ENCODE measurements at regions not wholly inside any gene's neighbourhood (a gene's known extent, or its start where the extent isn't known, plus 50 kb on each side); places are given as distances from the start of the nearest gene placed in this dataset.

- no peaks in the 10 kb centered on the region for H3K27me3 Mint-ChIP-seq (ENCODE audit: low read depth)
- H3K4me1 Mint-ChIP-seq (ENCODE audit: low read depth), result no peaks in the 10 kb centered on the region
- no peak overlapping the region for H3K27ac Mint-ChIP-seq
- CTCF ChIA-PET, result no interaction called here
- DNase-seq (no peak), ATAC-seq (no peak)
- no peaks in the 10 kb centered on the region for H3K36me3 Mint-ChIP-seq (ENCODE audit: low read depth)
- H3K4me3 Mint-ChIP-seq, result no peak overlapping the region
- peaks cover 6% of the 10 kb centered on the region for H3K9me3 Mint-ChIP-seq (ENCODE audit: insufficient read depth)
- POLR2A ChIA-PET, result interaction anchor here (0.6 kb wide), 1 partner anchor 9 kb away, joined by 3 read pairs; no protein-coding TSS in a partner anchor
Observed at GRCh38 chr13:107545946-107546502, 669.3 kb downstream of the LIG4 start.

GRCh38 chr13:107534548-107534947, 680.8 kb downstream of the LIG4 start:
- H3K27me3 Mint-ChIP-seq (ENCODE audit: low read depth), result no peaks in the 10 kb centered on the region
- no peaks in the 10 kb centered on the region for H3K4me1 Mint-ChIP-seq (ENCODE audit: low read depth)
- no peaks in the 10 kb centered on the region for H3K36me3 Mint-ChIP-seq (ENCODE audit: low read depth)
- ChIA-PET POLR2A (no interaction called here), CTCF (interaction anchor here (0.8 kb wide), 1 partner anchor 90 kb away, joined by 3 read pairs; no protein-coding TSS in a partner anchor)
- peaks cover 9% of the 10 kb centered on the region for H3K9me3 Mint-ChIP-seq (ENCODE audit: insufficient read depth)
- DNase-seq (no peak), ATAC-seq (no peak)
- H3K4me3 Mint-ChIP-seq, result no peak overlapping the region
- H3K27ac Mint-ChIP-seq, result no peak overlapping the region

GRCh38 chr13:107531816-107532215, 683.5 kb downstream of the LIG4 start:
- ATAC-seq, result no peak

DNA sequence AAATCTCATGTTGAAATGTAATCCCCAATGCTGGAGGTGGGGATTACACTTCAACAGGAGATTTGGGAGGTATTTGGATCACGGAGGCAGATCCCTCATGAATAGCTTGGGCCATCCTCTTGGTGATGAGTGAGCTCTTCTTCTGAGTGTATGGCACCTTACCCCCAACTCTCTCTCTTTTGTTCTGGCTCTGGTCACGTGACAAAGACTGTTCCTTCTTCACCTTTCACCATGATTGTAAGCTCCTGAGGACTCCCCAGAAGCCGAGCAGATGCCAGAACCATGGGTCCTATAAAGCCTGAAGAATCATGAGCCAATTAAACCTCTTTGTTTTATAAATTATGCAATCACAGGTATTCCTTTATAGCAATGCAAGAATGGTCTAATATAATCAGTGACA, 684.2 kb downstream of the LIG4 start:
- peaks cover 4% of the 10 kb centered on the region for H3K9me3 Mint-ChIP-seq (ENCODE audit: insufficient read depth)
- no peak overlapping the region for H3K4me3 Mint-ChIP-seq
- ATAC-seq (no peak), DNase-seq (no peak)
- CTCF ChIA-PET, result no interaction called here
- no peaks in the 10 kb centered on the region for H3K36me3 Mint-ChIP-seq (ENCODE audit: low read depth)
- POLR2A ChIA-PET, result no interaction called here
- H3K27me3 Mint-ChIP-seq (ENCODE audit: low read depth), result no peaks in the 10 kb centered on the region
- no peaks in the 10 kb centered on the region for H3K4me1 Mint-ChIP-seq (ENCODE audit: low read depth)
- no peak overlapping the region for H3K27ac Mint-ChIP-seq

More at GRCh38 chr13:107531816-107532215, 683.5 kb downstream of the LIG4 start:
- Mint-ChIP-seq H3K9me3 (ENCODE audit: insufficient read depth) (peaks cover 4% of the 10 kb centered on the region), H3K4me3 (no peak overlapping the region), H3K27ac (no peak overlapping the region), H3K4me1 (ENCODE audit: low read depth) (no peaks in the 10 kb centered on the region), H3K27me3 (ENCODE audit: low read depth) (no peaks in the 10 kb centered on the region), H3K36me3 (ENCODE audit: low read depth) (no peaks in the 10 kb centered on the region)
- CTCF ChIA-PET, result no interaction called here
- DNase-seq, result no peak
- POLR2A ChIA-PET, result no interaction called here

DNA sequence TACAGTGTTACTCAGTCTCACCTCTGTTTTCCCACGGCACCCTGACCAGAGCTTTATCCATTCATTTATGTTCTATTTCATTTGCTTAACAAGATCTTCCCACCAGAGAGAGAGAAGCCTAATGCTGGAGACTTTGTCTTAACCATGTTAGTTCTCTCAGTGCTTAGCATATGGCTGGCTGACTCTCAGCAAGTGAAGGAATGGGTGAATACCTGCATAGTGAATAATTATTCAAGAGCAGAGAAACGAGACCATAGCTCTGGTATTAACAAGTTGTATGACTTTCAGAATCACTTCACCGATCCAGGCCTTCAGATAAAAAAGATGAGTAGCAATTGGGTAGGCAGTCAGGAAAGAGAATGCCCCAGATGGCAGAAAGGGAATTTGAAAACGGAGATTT, 686.3 kb downstream of the LIG4 start:
- DNase-seq, result no peak
- H3K4me3 Mint-ChIP-seq, result no peak overlapping the region
- POLR2A ChIA-PET, result no interaction called here
- no peak overlapping the region for H3K27ac Mint-ChIP-seq
- H3K9me3 Mint-ChIP-seq (ENCODE audit: insufficient read depth), result no peaks in the 10 kb centered on the region
- no peak for ATAC-seq
- no peaks in the 10 kb centered on the region for H3K27me3 Mint-ChIP-seq (ENCODE audit: low read depth)
- H3K4me1 Mint-ChIP-seq (ENCODE audit: low read depth), result no peaks in the 10 kb centered on the region
- H3K36me3 Mint-ChIP-seq (ENCODE audit: low read depth), result no peaks in the 10 kb centered on the region
- CTCF ChIA-PET, result no interaction called here

DNA sequence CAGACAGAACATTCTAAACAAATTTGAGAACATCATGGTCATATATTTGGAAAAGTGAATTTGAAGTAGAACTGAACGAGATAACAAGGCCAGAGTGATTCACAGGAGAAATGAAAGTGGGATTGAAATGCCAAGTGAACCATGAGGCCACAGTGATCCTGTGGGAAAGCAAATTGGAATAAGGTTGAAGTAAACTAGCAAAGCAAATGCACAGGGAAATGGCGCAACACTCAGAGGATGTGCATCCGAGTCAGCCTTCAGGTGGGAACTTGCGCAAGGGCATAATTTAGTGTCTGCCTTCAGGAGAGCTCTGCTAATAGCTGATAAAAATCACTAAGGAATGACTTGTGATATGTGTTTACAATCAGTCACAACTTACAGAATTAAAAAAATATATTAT, 696.6 kb downstream of the LIG4 start:
- CTCF ChIA-PET, result no interaction called here
- DNase-seq, result no peak
- H3K27ac Mint-ChIP-seq, result no peak overlapping the region
- H3K9me3 Mint-ChIP-seq (ENCODE audit: insufficient read depth), result peaks cover 4% of the 10 kb centered on the region
- H3K4me3 Mint-ChIP-seq, result no peak overlapping the region
- H3K4me1 Mint-ChIP-seq (ENCODE audit: low read depth), result no peaks in the 10 kb centered on the region
- ATAC-seq, result no peak
- POLR2A ChIA-PET, result no interaction called here
- no peaks in the 10 kb centered on the region for H3K36me3 Mint-ChIP-seq (ENCODE audit: low read depth)
- no peaks in the 10 kb centered on the region for H3K27me3 Mint-ChIP-seq (ENCODE audit: low read depth)

DNA sequence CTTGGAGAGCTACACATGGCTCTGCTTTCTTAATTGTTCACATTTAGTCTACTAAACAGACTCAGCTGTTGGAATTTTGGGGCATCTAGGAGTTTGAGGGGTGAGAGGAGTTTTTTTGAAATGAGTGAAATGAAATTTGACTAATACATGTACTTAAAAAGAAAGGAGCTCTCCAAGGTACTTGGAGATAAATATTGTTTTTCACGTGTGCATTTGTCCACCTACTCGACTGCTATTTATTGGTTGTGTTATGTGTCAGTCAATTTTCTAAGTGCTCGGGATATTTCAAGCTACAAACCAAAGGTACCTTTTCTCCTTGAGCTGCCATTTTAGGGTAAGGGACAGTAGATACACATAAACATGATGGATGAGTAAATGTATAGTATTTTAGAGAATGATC, 697.0 kb downstream of the LIG4 start:
- CTCF ChIA-PET, result no interaction called here
- no peak for ATAC-seq
- Mint-ChIP-seq H3K4me1 (ENCODE audit: low read depth) (no peaks in the 10 kb centered on the region), H3K4me3 (no peak overlapping the region), H3K9me3 (ENCODE audit: insufficient read depth) (peaks cover 4% of the 10 kb centered on the region), H3K27me3 (ENCODE audit: low read depth) (no peaks in the 10 kb centered on the region), H3K27ac (no peak overlapping the region), H3K36me3 (ENCODE audit: low read depth) (no peaks in the 10 kb centered on the region)
- no peak for DNase-seq
- POLR2A ChIA-PET, result no interaction called here

DNA sequence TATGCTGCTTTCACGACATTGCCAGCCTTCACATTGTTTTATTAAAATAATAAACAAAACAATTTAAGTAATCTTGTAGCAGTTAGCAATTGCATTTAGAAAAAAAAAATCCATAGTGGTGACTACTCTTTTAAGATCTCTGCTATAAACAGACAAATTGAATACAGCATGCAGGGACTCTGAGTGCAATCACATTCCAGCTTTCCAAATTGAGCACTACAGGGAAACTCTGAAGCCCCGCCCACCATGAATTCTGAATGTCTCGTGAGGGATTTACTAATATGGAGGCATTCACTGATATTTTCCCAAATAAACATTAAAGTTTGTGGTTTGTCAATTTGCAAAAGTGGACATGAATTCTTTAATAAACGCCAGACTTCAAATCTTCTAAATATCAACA, 698.8 kb downstream of the LIG4 start:
- Mint-ChIP-seq H3K4me1 (ENCODE audit: low read depth) (no peaks in the 10 kb centered on the region), H3K9me3 (ENCODE audit: insufficient read depth) (peaks cover 4% of the 10 kb centered on the region), H3K27ac (no peak overlapping the region), H3K36me3 (ENCODE audit: low read depth) (no peaks in the 10 kb centered on the region), H3K4me3 (no peak overlapping the region), H3K27me3 (ENCODE audit: low read depth) (no peaks in the 10 kb centered on the region)
- ATAC-seq (no peak), DNase-seq (no peak)
- POLR2A ChIA-PET, result no interaction called here
- CTCF ChIA-PET, result no interaction called here

- DNase-seq (no peak), ATAC-seq (no peak)
- no peaks in the 10 kb centered on the region for H3K27me3 Mint-ChIP-seq (ENCODE audit: low read depth)
- ChIA-PET CTCF (no interaction called here), POLR2A (no interaction called here)
- no peak overlapping the region for H3K4me3 Mint-ChIP-seq
- no peaks in the 10 kb centered on the region for H3K4me1 Mint-ChIP-seq (ENCODE audit: low read depth)
- H3K9me3 Mint-ChIP-seq (ENCODE audit: insufficient read depth), result no peaks in the 10 kb centered on the region
- H3K36me3 Mint-ChIP-seq (ENCODE audit: low read depth), result no peaks in the 10 kb centered on the region
- H3K27ac Mint-ChIP-seq, result no peak overlapping the region
Observed at GRCh38 chr13:107512551-107512950, 702.8 kb downstream of the LIG4 start.

GRCh38 chr13:107497661-107498060, 717.7 kb downstream of the LIG4 start:
- POLR2A ChIA-PET, result no interaction called here
- Mint-ChIP-seq H3K36me3 (ENCODE audit: low read depth) (no peaks in the 10 kb centered on the region), H3K4me1 (ENCODE audit: low read depth) (no peaks in the 10 kb centered on the region), H3K4me3 (no peak overlapping the region), H3K27me3 (ENCODE audit: low read depth) (no peaks in the 10 kb centered on the region), H3K9me3 (ENCODE audit: insufficient read depth) (peaks cover 6% of the 10 kb centered on the region), H3K27ac (no peak overlapping the region)
- ATAC-seq (no peak), DNase-seq (no peak)
- CTCF ChIA-PET, result no interaction called here

DNA sequence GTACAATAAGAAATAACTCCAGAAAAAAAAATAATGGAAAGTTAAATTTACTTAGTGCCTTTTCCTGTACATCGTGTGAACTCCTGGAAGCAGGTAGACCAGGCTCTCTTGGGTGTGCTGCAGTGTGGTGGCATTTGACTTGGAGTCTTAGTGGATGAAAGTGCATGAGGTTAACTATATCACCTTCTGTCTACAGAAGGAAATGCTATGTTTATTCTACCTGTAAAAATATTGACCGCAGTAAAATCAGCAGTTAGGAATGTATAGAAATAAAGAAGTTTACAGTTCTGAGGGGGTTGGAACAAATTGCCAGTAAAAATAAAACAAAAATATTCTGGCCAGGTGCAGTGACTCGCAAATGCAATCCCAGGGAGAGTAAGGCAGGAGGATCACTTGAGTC, 722.1 kb downstream of the LIG4 start:
- Mint-ChIP-seq H3K27ac (no peak overlapping the region), H3K9me3 (ENCODE audit: insufficient read depth) (peaks cover 20% of the 10 kb centered on the region), H3K36me3 (ENCODE audit: low read depth) (no peaks in the 10 kb centered on the region), H3K4me1 (ENCODE audit: low read depth) (no peaks in the 10 kb centered on the region), H3K4me3 (no peak overlapping the region), H3K27me3 (ENCODE audit: low read depth) (no peaks in the 10 kb centered on the region)
- POLR2A ChIA-PET, result no interaction called here
- CTCF ChIA-PET, result no interaction called here
- DNase-seq, result no peak
- no peak for ATAC-seq

DNA sequence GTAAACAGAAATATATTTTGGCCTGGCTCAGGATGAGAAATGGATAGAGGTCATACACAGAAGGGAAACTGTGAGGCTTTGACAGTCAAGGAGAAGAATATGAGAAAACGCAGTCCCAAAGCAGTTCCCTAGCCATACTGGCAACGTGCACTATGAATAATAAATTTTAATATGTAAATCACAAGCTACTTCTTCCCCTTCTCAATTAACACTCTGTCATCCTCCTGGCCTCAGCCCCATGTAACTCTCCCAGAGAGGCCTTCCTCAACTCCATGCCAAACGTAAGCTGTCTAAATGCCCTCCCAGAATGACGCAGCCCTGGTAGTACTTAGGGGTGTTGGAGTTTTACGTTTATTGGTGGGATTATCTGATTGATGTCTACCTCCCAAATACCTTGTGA, 732.6 kb downstream of the LIG4 start:
- Mint-ChIP-seq H3K27me3 (ENCODE audit: low read depth) (no peaks in the 10 kb centered on the region), H3K9me3 (ENCODE audit: insufficient read depth) (no peaks in the 10 kb centered on the region), H3K36me3 (ENCODE audit: low read depth) (no peaks in the 10 kb centered on the region), H3K27ac (no peak overlapping the region), H3K4me3 (no peak overlapping the region), H3K4me1 (ENCODE audit: low read depth) (no peaks in the 10 kb centered on the region)
- POLR2A ChIA-PET, result no interaction called here
- CTCF ChIA-PET, result no interaction called here
- DNase-seq, result no peak
- ATAC-seq, result no peak

- Mint-ChIP-seq H3K36me3 (ENCODE audit: low read depth) (no peaks in the 10 kb centered on the region), H3K27ac (no peak overlapping the region), H3K4me1 (ENCODE audit: low read depth) (no peaks in the 10 kb centered on the region), H3K9me3 (ENCODE audit: insufficient read depth) (no peaks in the 10 kb centered on the region), H3K27me3 (ENCODE audit: low read depth) (no peaks in the 10 kb centered on the region), H3K4me3 (no peak overlapping the region)
- ATAC-seq (no peak), DNase-seq (no peak)
- ChIA-PET CTCF (interaction anchor here (1.1 kb wide), 1 partner anchor 195 kb away, joined by 3 read pairs; no protein-coding TSS in a partner anchor), POLR2A (no interaction called here)
Observed at GRCh38 chr13:107480130-107480529, 735.2 kb downstream of the LIG4 start.
